HEK293 (cell line): ENCODE measurements at regions not wholly inside any gene's neighbourhood (a gene's known extent, or its start where the extent isn't known, plus 50 kb on each side); places are given as distances from the start of the nearest gene placed in this dataset.

Experiments used
- CTCF ChIA-PET: fragments of 350-600 bp; formaldehyde crosslinking; extraction: SDS; loops from one replicate; lab custom pipeline; 2021; ENCODE audit warnings: antibody characterized with exemption; lab: Yijun Ruan, JAX
- POLR2A ChIA-PET: fragments of 300-600 bp; formaldehyde crosslinking; extraction: SDS; loops from one replicate; lab custom pipeline; 2020; ENCODE audit warnings: antibody characterized with exemption, inconsistent platforms; lab: Yijun Ruan, JAX
- H3K27ac ChIP-seq: fragments of 200-500 bp; sonication (Bioruptor generic); 2 replicates; pipeline ENCODE4 v1.5.1; 2014; ENCODE audit warnings: low read depth, low read length, control low read depth, inconsistent platforms; ENCODE audit errors: extremely low read depth
- H3K36me3 ChIP-seq, 2 experiments: fragments of 200-500 bp in 1 of 2; sonication (Bioruptor generic) in 1 of 2; 1 replicate in 1 of 2; 2 replicates in 1 of 2; pipeline ENCODE4 v1.5.1; 2014 to 2017; ENCODE audit warnings: inconsistent platforms in 2 of 2, low read length in 2 of 2; ENCODE audit not compliant: control insufficient read depth in 2 of 2, insufficient read depth in 1 of 2
- H3K4me1 ChIP-seq: fragments of 200-500 bp; sonication (Bioruptor generic); 2 replicates; pipeline ENCODE4 v1.5.1; 2014; ENCODE audit warnings: mild to moderate bottlenecking, low read length, inconsistent platforms; ENCODE audit not compliant: control insufficient read depth, insufficient read depth
- H3K4me3 ChIP-seq: 2 replicates; pipeline ENCODE4 v1.5.1; 2011; ENCODE audit warnings: low read depth, mild to moderate bottlenecking, control low read depth, low read length, moderate library complexity
- H3K9me3 ChIP-seq: fragments of 200-500 bp; sonication (Bioruptor generic); 2 replicates; pipeline ENCODE4 v1.5.1; 2014; ENCODE audit warnings: low read depth, low read length, inconsistent platforms; ENCODE audit not compliant: control insufficient read depth, insufficient read depth
- AEBP2 ChIP-seq: fragments of 450-650 bp; formaldehyde crosslinking; IDR thresholded peaks from 2 replicates; pipeline ENCODE4 v1.5.1; 2016; ENCODE audit warnings: missing biosample characterization, missing genetic modification characterization, borderline replicate concordance
- KLF10 ChIP-seq: fragments of 450-650 bp; IDR thresholded peaks from 2 replicates; pipeline ENCODE4 v1.5.1; 2018; ENCODE audit warnings: missing biosample characterization, mild to moderate bottlenecking, missing genetic modification characterization
- KLF8 ChIP-seq: fragments of 450-650 bp; formaldehyde crosslinking; IDR thresholded peaks from 2 replicates; pipeline ENCODE4 v1.5.1; 2016; ENCODE audit warnings: missing biosample characterization, missing genetic modification characterization
- OVOL3 ChIP-seq: fragments of 450-650 bp; formaldehyde crosslinking; IDR thresholded peaks from 2 replicates; pipeline ENCODE4 v1.5.1; 2016; ENCODE audit warnings: missing biosample characterization, missing genetic modification characterization
- PRDM4 ChIP-seq: fragments of 450-650 bp; formaldehyde crosslinking; IDR thresholded peaks from 2 replicates; pipeline ENCODE4 v1.5.1; 2017; ENCODE audit warnings: missing biosample characterization, missing genetic modification characterization
- REPIN1 ChIP-seq: fragments of 450-650 bp; formaldehyde crosslinking; IDR thresholded peaks from 2 replicates; pipeline ENCODE4 v1.5.1; 2017; ENCODE audit warnings: missing biosample characterization, missing genetic modification characterization, low read depth
- SP7 ChIP-seq: fragments of 450-650 bp; formaldehyde crosslinking; IDR thresholded peaks from 2 replicates; pipeline ENCODE4 v1.5.1; 2016; ENCODE audit warnings: missing biosample characterization, missing genetic modification characterization
- ZBTB10 ChIP-seq: fragments of 450-650 bp; formaldehyde crosslinking; IDR thresholded peaks from 2 replicates; pipeline ENCODE4 v1.5.1; 2016; ENCODE audit warnings: missing biosample characterization, missing genetic modification characterization
- ZBTB44 ChIP-seq: fragments of 450-650 bp; IDR thresholded peaks from 2 replicates; pipeline ENCODE4 v1.5.1; 2018; ENCODE audit warnings: missing biosample characterization, mild to moderate bottlenecking, missing genetic modification characterization
- ZBTB6 ChIP-seq: fragments of 450-650 bp; formaldehyde crosslinking; IDR thresholded peaks from 2 replicates; pipeline ENCODE4 v1.5.1; 2017; ENCODE audit warnings: missing biosample characterization, missing genetic modification characterization
- ZNF138 ChIP-seq: fragments of 450-650 bp; formaldehyde crosslinking; IDR thresholded peaks from 2 replicates; pipeline ENCODE4 v1.5.1; 2016; ENCODE audit warnings: missing biosample characterization, missing genetic modification characterization, borderline replicate concordance
- ZNF18 ChIP-seq: fragments of 450-650 bp; formaldehyde crosslinking; IDR thresholded peaks from 2 replicates; pipeline ENCODE4 v1.5.1; 2016; ENCODE audit warnings: missing biosample characterization, missing genetic modification characterization
- ZNF292 ChIP-seq: fragments of 450-650 bp; formaldehyde crosslinking; IDR thresholded peaks from 2 replicates; pipeline ENCODE4 v1.5.1; 2016; ENCODE audit warnings: low read depth, missing biosample characterization, missing genetic modification characterization, borderline replicate concordance
- ZNF571 ChIP-seq: fragments of 450-650 bp; formaldehyde crosslinking; IDR thresholded peaks from 2 replicates; pipeline ENCODE4 v1.5.0; 2017; ENCODE audit warnings: missing biosample characterization, missing genetic modification characterization
- ZNF621 ChIP-seq: fragments of 450-650 bp; formaldehyde crosslinking; IDR thresholded peaks from 2 replicates; pipeline ENCODE4 v1.5.1; 2017; ENCODE audit warnings: missing biosample characterization, missing genetic modification characterization
- ZNF660 ChIP-seq: fragments of 450-650 bp; IDR thresholded peaks from 2 replicates; pipeline ENCODE4 v1.5.1; 2018; ENCODE audit warnings: missing biosample characterization, mild to moderate bottlenecking, missing genetic modification characterization
- ZNF791 ChIP-seq: fragments of 450-650 bp; formaldehyde crosslinking; IDR thresholded peaks from 2 replicates; pipeline ENCODE4 v1.5.1; 2016; ENCODE audit warnings: missing biosample characterization, missing genetic modification characterization
- ZNF843 ChIP-seq: fragments of 450-650 bp; formaldehyde crosslinking; IDR thresholded peaks from 2 replicates; pipeline ENCODE4 v1.5.1; 2016; ENCODE audit warnings: missing biosample characterization, missing genetic modification characterization
- ZSCAN16 ChIP-seq: fragments of 450-650 bp; formaldehyde crosslinking; IDR thresholded peaks from 2 replicates; pipeline ENCODE4 v1.5.1; 2016; ENCODE audit warnings: missing biosample characterization, missing genetic modification characterization
- TF ChIP-seq, protein P1 (sequence below): fragments of 450-650 bp; formaldehyde crosslinking; IDR thresholded peaks from 2 replicates; pipeline ENCODE4 v1.5.1; 2017; ENCODE audit warnings: missing biosample characterization, missing genetic modification characterization

GRCh38 chr15:56783857-56784661 lies 50.8 kb upstream of the ZNF280D start:
- Histone ChIP-seq H3K4me3 (no peak overlapping the region), H3K4me1 (no peaks in the 10 kb centered on the region), H3K9me3 (no peaks in the 10 kb centered on the region), H3K27ac (no peak overlapping the region), H3K36me3 (no peaks in the 10 kb centered on the region)
- TF ChIP-seq OVOL3 (tag by site-specific recombination) (no peak), ZBTB6 (tag by site-specific recombination) (no peak), ZNF292 (tag by site-specific recombination) (no peak), ZNF621 (tag by site-specific recombination) (no peak), PRDM4 (tag by site-specific recombination) (no peak), ZNF18 (tag by site-specific recombination) (no peak), ZSCAN16 (tag by site-specific recombination) (no peak), KLF8 (no peak), ZNF660 (tag by site-specific recombination) (no peak)
- ChIA-PET CTCF (interaction anchor here (0.8 kb wide), 1 partner anchor 134 kb away, joined by 3 read pairs; the partner anchor contains the start of gene TCF12), POLR2A (no interaction called here)

DNA sequence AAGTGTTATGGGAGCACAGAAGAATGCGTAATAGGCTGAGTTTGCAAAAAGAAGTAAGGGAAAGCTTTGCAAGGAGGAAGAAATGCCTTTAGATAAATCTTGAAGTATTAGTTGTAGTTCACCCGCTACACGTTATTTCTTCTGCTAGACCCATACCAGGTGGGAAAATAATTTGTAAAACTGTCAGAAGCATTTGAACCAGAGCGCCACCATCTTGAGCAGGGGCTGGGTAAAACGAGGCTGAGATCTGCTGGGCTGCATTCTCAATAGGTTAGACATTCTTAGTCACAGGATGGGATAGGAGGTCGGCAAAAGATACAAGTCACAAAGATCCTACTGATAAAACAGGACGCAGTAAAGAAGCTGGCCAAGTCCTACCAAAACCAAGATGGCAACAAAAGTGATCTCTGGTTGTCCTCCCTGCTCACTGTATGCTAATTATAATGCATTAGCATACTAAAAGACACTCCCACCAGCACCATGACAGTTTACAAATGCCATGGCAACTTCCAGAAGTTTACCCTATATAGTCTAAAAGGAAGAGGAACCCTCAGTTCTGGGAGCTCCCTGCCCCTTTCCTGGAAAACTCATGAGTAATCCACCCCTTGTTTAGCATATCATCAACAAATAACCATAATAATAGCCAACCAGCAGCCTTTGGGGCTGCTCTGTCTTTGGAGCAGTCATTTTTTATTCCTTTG lies 50.0 kb upstream of the ZNF280D start:
- Histone ChIP-seq H3K4me3 (no peak overlapping the region), H3K36me3 (no peaks in the 10 kb centered on the region), H3K4me1 (no peaks in the 10 kb centered on the region), H3K27ac (no peak overlapping the region), H3K9me3 (no peaks in the 10 kb centered on the region)
- POLR2A ChIA-PET = no interaction called here
- CTCF ChIA-PET = interaction anchor here (0.8 kb wide), 1 partner anchor 135 kb away, joined by 3 read pairs; the partner anchor contains the start of gene TCF12
- no peak for TF ChIP-seq ZNF843 (tag by site-specific recombination)
- TF ChIP-seq AEBP2 = no peak
- no peak for TF ChIP-seq REPIN1 (tag by site-specific recombination)
- no peak for TF ChIP-seq ZBTB10 (tag by site-specific recombination)
- TF ChIP-seq KLF10 (tag by site-specific recombination) = no peak
- TF ChIP-seq ZNF791 (tag by site-specific recombination) = no peak
- TF ChIP-seq, protein P1, sequence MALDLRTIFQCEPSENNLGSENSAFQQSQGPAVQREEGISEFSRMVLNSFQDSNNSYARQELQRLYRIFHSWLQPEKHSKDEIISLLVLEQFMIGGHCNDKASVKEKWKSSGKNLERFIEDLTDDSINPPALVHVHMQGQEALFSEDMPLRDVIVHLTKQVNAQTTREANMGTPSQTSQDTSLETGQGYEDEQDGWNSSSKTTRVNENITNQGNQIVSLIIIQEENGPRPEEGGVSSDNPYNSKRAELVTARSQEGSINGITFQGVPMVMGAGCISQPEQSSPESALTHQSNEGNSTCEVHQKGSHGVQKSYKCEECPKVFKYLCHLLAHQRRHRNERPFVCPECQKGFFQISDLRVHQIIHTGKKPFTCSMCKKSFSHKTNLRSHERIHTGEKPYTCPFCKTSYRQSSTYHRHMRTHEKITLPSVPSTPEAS (tag by site-specific recombination) = no peak
- TF ChIP-seq ZBTB44 = no peak
- no peak for TF ChIP-seq ZNF571 (tag by site-specific recombination)
- TF ChIP-seq ZNF138 (tag by site-specific recombination) = no peak
- no peak for TF ChIP-seq SP7 (tag by site-specific recombination)
